Esophagus squamous epithelium (tissue), 4 donors: ENCODE measurements at regions not wholly inside any gene's neighbourhood (a gene's known extent, or its start where the extent isn't known, plus 50 kb on each side); places are given as distances from the start of the nearest gene placed in this dataset.

Experiments used
- CTCF ChIP-seq, 6 experiments: fragments of 450-650 bp in 4 of 6; fragments of 200-600 bp in 2 of 6; sonication (generic) in 2 of 6; IDR thresholded peaks; one replicate each; pipeline ENCODE4 v1.5.1; 2016 to 2019; ENCODE audit warnings: antibody characterized with exemption in 6 of 6, mild to moderate bottlenecking in 4 of 6, moderate library complexity in 4 of 6
- POLR2A ChIP-seq, 4 donors: fragments of 450-650 bp; IDR thresholded peaks; one replicate each; pipeline ENCODE4 v1.6.1; 2017; ENCODE audit warnings: antibody characterized with exemption in 4 of 4, mild to moderate bottlenecking in 4 of 4, moderate library complexity in 3 of 4

- TF ChIP-seq CTCF (IDR thresholded peaks at IDR 0.05), result no peak
- TF ChIP-seq POLR2A (IDR thresholded peaks at IDR 0.05), result no peak
Observed at GRCh38 chr12:43214166-43214565, 337.8 kb downstream of the ADAMTS20 start.
